NCI-H345 treated with DMSO at 0.1 percent for 48 hours (cell line): ENCODE measurements at regions not wholly inside any gene's neighbourhood (a gene's known extent, or its start where the extent isn't known, plus 50 kb on each side); places are given as distances from the start of the nearest gene placed in this dataset.
"Not testable (repeated sequence)": the region's sequence is repeated elsewhere in the genome, so short reads cannot be mapped to it uniquely, and the experiment has no call there.

Experiments used
- DNase-seq: peaks from one replicate; lab custom pipeline; 2025; ENCODE audit not compliant: unreplicated experiment; lab: John Stamatoyannopoulos, UW

GRCh38 chr18:39460136-39460535, 1894.5 kb upstream of the CELF4 start:
- DNase-seq = no peak

GRCh38 chr18:39455285-39455684, 1889.7 kb upstream of the CELF4 start:
- no peak for DNase-seq

- no peak for DNase-seq
Observed at GRCh38 chr18:39454866-39455265, 1889.3 kb upstream of the CELF4 start.

- no peak for DNase-seq
Observed at GRCh38 chr18:39453882-39454281, 1888.3 kb upstream of the CELF4 start.

- DNase-seq = no peak
Observed at GRCh38 chr18:39453356-39453755, 1887.8 kb upstream of the CELF4 start.

GRCh38 chr18:39450958-39451357, 1885.4 kb upstream of the CELF4 start:
- DNase-seq = no peak

GRCh38 chr18:39449566-39449965, 1884.0 kb upstream of the CELF4 start:
- DNase-seq = no peak

GRCh38 chr18:39448942-39449341, 1883.3 kb upstream of the CELF4 start:
- no peak for DNase-seq

- DNase-seq = not testable (repeated sequence)
Observed at GRCh38 chr18:39444957-39445356, 1879.4 kb upstream of the CELF4 start.

- no peak for DNase-seq
Observed at GRCh38 chr18:39441648-39442047, 1876.0 kb upstream of the CELF4 start.

GRCh38 chr18:39435996-39436395, 1870.4 kb upstream of the CELF4 start:
- DNase-seq = no peak

GRCh38 chr18:39435209-39435608, 1869.6 kb upstream of the CELF4 start:
- DNase-seq = no peak

- DNase-seq = no peak
Observed at GRCh38 chr18:39434223-39434920, 1868.8 kb upstream of the CELF4 start.

- no peak for DNase-seq
Observed at GRCh38 chr18:39425172-39425850, 1859.7 kb upstream of the CELF4 start.

- DNase-seq = no peak
Observed at GRCh38 chr18:39424261-39424660, 1858.7 kb upstream of the CELF4 start.

- DNase-seq = no peak
Observed at GRCh38 chr18:39421276-39421675, 1855.7 kb upstream of the CELF4 start.

- DNase-seq = no peak
Observed at GRCh38 chr18:39419315-39419714, 1853.7 kb upstream of the CELF4 start.

- DNase-seq = no peak
Observed at GRCh38 chr18:39415471-39415870, 1849.9 kb upstream of the CELF4 start.

- DNase-seq = no peak
Observed at GRCh38 chr18:39414009-39414700, 1848.6 kb upstream of the CELF4 start.

GRCh38 chr18:39406941-39407340, 1841.3 kb upstream of the CELF4 start:
- DNase-seq = no peak

GRCh38 chr18:39403121-39403520, 1837.5 kb upstream of the CELF4 start:
- no peak for DNase-seq

- no peak for DNase-seq
Observed at GRCh38 chr18:39399662-39400061, 1834.1 kb upstream of the CELF4 start.
